Activated CD8-positive, alpha-beta T cell treated with anti-CD3 and anti-CD28 coated beads for 36 hours (primary cell): ENCODE measurements at regions not wholly inside any gene's neighbourhood (a gene's known extent, or its start where the extent isn't known, plus 50 kb on each side); places are given as distances from the start of the nearest gene placed in this dataset.

Experiments used
- ATAC-seq: fragments of 200-7000 bp; cut with Tn5 transposase; one replicate; pipeline ENCODE4 v1.10.0; 2021; ENCODE audit warnings: mild to moderate bottlenecking, moderate library complexity
- CTCF ChIA-PET: fragments of 350-600 bp; sonication (Branson Sonifier 250); formaldehyde crosslinking; loops from one replicate; lab custom pipeline; 2021; ENCODE audit warnings: antibody characterized with exemption; lab: Charles Lee
- POLR2A ChIA-PET: fragments of 350-600 bp; sonication (Branson Sonifier 250); formaldehyde crosslinking; loops from one replicate; lab custom pipeline; 2021; ENCODE audit warnings: antibody characterized with exemption; lab: Charles Lee
- DNase-seq: peaks from one replicate; pipeline ENCODE4 v3.0.0-alpha.2; 2020
- H3K27ac Mint-ChIP-seq: one replicate; pipeline ENCODE4 v1.8.0; 2021; ENCODE audit warnings: mild to moderate bottlenecking, mixed read lengths
- H3K27me3 Mint-ChIP-seq: one replicate; pipeline ENCODE4 v1.8.0; 2021; ENCODE audit warnings: mixed read lengths
- H3K36me3 Mint-ChIP-seq: one replicate; pipeline ENCODE4 v1.8.0; 2021; ENCODE audit warnings: low read depth, mixed read lengths
- H3K4me1 Mint-ChIP-seq: one replicate; pipeline ENCODE4 v1.8.0; 2021; ENCODE audit warnings: low read depth, mixed read lengths
- H3K4me3 Mint-ChIP-seq: one replicate; pipeline ENCODE4 v1.8.0; 2021; ENCODE audit warnings: mild to moderate bottlenecking, moderate library complexity, mixed read lengths
- H3K9me3 Mint-ChIP-seq: one replicate; pipeline ENCODE4 v1.8.0; 2021; ENCODE audit warnings: mixed read lengths
- CTCF ChIP-seq: fragments of 200-600 bp; IDR thresholded peaks from one replicate; pipeline ENCODE4 v1.8.0; 2022; ENCODE audit warnings: antibody characterized with exemption, mild to moderate bottlenecking
- intact Hi-C: fragments of 100-400 bp; cut with micrococcal nuclease; formaldehyde crosslinking; loops from one replicate; pipeline ENCODE4 v1.10.0; 2022

- DNase-seq = no peak
- CTCF ChIA-PET = no interaction called here
- TF ChIP-seq CTCF = no peak
Observed at GRCh38 chr1:232302376-232303221, 327.3 kb downstream of the SIPA1L2 start.

GRCh38 chr1:232301246-232301645 is 328.7 kb downstream of the SIPA1L2 start:
- Mint-ChIP-seq H3K4me1 (no peaks in the 10 kb centered on the region), H3K27ac (no peak overlapping the region), H3K4me3 (no peak overlapping the region), H3K9me3 (no peaks in the 10 kb centered on the region), H3K36me3 (no peaks in the 10 kb centered on the region), H3K27me3 (peaks cover 16% of the 10 kb centered on the region)
- no peak for ATAC-seq
- intact Hi-C loops = no loop called here
- POLR2A ChIA-PET = no interaction called here
- CTCF ChIA-PET = no interaction called here
- no peak for TF ChIP-seq CTCF
- DNase-seq = no peak

More at GRCh38 chr1:232302376-232303221, 327.3 kb downstream of the SIPA1L2 start:
- intact Hi-C loops = no loop called here
- H3K4me3 Mint-ChIP-seq = no peak overlapping the region
- H3K27ac Mint-ChIP-seq = no peak overlapping the region
- POLR2A ChIA-PET = no interaction called here
- H3K4me1 Mint-ChIP-seq = no peaks in the 10 kb centered on the region
- no peaks in the 10 kb centered on the region for H3K36me3 Mint-ChIP-seq
- H3K27me3 Mint-ChIP-seq = peaks cover 15% of the 10 kb centered on the region
- no peak for ATAC-seq
- no peaks in the 10 kb centered on the region for H3K9me3 Mint-ChIP-seq

- ATAC-seq = no peak
- Mint-ChIP-seq H3K27ac (no peak overlapping the region), H3K36me3 (no peaks in the 10 kb centered on the region), H3K4me1 (no peaks in the 10 kb centered on the region), H3K27me3 (peaks cover 16% of the 10 kb centered on the region), H3K9me3 (no peaks in the 10 kb centered on the region), H3K4me3 (no peak overlapping the region)
- CTCF ChIA-PET = no interaction called here
- intact Hi-C loops = no loop called here
- POLR2A ChIA-PET = no interaction called here
- no peak for TF ChIP-seq CTCF
- DNase-seq = no peak
Observed at GRCh38 chr1:232300466-232300865, 329.5 kb downstream of the SIPA1L2 start.

GRCh38 chr1:232296461-232296860 is 333.5 kb downstream of the SIPA1L2 start:
- H3K4me3 Mint-ChIP-seq = no peak overlapping the region
- DNase-seq (no peak), ATAC-seq (no peak)
- H3K27ac Mint-ChIP-seq = no peak overlapping the region
- intact Hi-C loops = no loop called here
- CTCF ChIA-PET = no interaction called here
- peaks cover 11% of the 10 kb centered on the region for H3K27me3 Mint-ChIP-seq
- TF ChIP-seq CTCF = no peak
- no peaks in the 10 kb centered on the region for H3K36me3 Mint-ChIP-seq
- H3K9me3 Mint-ChIP-seq = no peaks in the 10 kb centered on the region
- no peaks in the 10 kb centered on the region for H3K4me1 Mint-ChIP-seq
- POLR2A ChIA-PET = no interaction called here

- Mint-ChIP-seq H3K27ac (no peak overlapping the region), H3K4me1 (no peaks in the 10 kb centered on the region), H3K27me3 (peaks cover 9% of the 10 kb centered on the region), H3K4me3 (no peak overlapping the region), H3K36me3 (no peaks in the 10 kb centered on the region), H3K9me3 (no peaks in the 10 kb centered on the region)
- ChIA-PET CTCF (no interaction called here), POLR2A (no interaction called here)
- no peak for TF ChIP-seq CTCF
- DNase-seq (no peak), ATAC-seq (no peak)
- intact Hi-C loops = no loop called here
Observed at GRCh38 chr1:232293361-232293760, 336.6 kb downstream of the SIPA1L2 start.
